Fibroblast of lung (primary cell): ENCODE measurements at regions not wholly inside any gene's neighbourhood (a gene's known extent, or its start where the extent isn't known, plus 50 kb on each side); places are given as distances from the start of the nearest gene placed in this dataset.

Source experiments
- DNase-seq, 2 donors: peaks; one replicate each; pipeline versions ENCODE4 v3.0.0 to v3.0.0-alpha.2; 2010; ENCODE audit warnings: low read depth in 2 of 2
- H2AFZ ChIP-seq: 2 replicates; pipeline ENCODE4 v1.5.1; 2012; ENCODE audit warnings: low read length, control low read depth, inconsistent platforms
- H3K27ac ChIP-seq: 2 replicates; pipeline ENCODE4 v1.5.1; 2011; ENCODE audit warnings: low read length, control low read depth; ENCODE audit not compliant: insufficient read depth
- H3K27me3 ChIP-seq: 2 replicates; pipeline ENCODE4 v1.5.1; 2011; ENCODE audit warnings: mild to moderate bottlenecking, low read length; ENCODE audit not compliant: control insufficient read depth, insufficient read depth
- H3K36me3 ChIP-seq: 2 replicates; pipeline ENCODE4 v1.5.1; 2011; ENCODE audit warnings: low read length; ENCODE audit not compliant: control insufficient read depth, insufficient read depth
- H3K4me1 ChIP-seq: 2 replicates; pipeline ENCODE4 v1.5.1; 2011; ENCODE audit warnings: low read length; ENCODE audit not compliant: control insufficient read depth, insufficient read depth; ENCODE audit errors: extremely low read depth
- H3K4me2 ChIP-seq: 2 replicates; pipeline ENCODE4 v1.5.1; 2011; ENCODE audit warnings: low read length, control low read depth; ENCODE audit not compliant: insufficient read depth; ENCODE audit errors: extremely low read depth
- H3K4me3 ChIP-seq, 4 experiments: fragments of 200-600 bp in 1 of 4; sonication (generic) in 1 of 4; replicated peaks in 1 of 4; 2 replicates each; pipeline ENCODE4 v1.5.1; 2011 to 2016; ENCODE audit warnings: low read length in 4 of 4, low read depth in 3 of 4, mild to moderate bottlenecking in 3 of 4, control low read depth in 2 of 4, inconsistent platforms in 1 of 4, mixed read lengths in 1 of 4; ENCODE audit not compliant: insufficient read depth in 1 of 4; ENCODE audit errors: control extremely low read depth in 1 of 4
- H3K79me2 ChIP-seq: 2 replicates; pipeline ENCODE4 v1.5.1; 2012; ENCODE audit warnings: mild to moderate bottlenecking, low read length, inconsistent platforms; ENCODE audit not compliant: control insufficient read depth, insufficient read depth
- H3K9ac ChIP-seq: 2 replicates; pipeline ENCODE4 v1.5.1; 2011; ENCODE audit warnings: mild to moderate bottlenecking, low read length, control low read depth; ENCODE audit not compliant: insufficient read depth
- H3K9me3 ChIP-seq: 2 replicates; pipeline ENCODE4 v1.5.1; 2012; ENCODE audit warnings: low read depth, low read length; ENCODE audit not compliant: control insufficient read depth, insufficient read depth
- H4K20me1 ChIP-seq: 2 replicates; pipeline ENCODE4 v1.5.1; 2011; ENCODE audit warnings: low read length; ENCODE audit not compliant: control insufficient read depth, insufficient read depth; ENCODE audit errors: extremely low read depth
- EZH2 ChIP-seq: IDR thresholded peaks from 2 replicates; pipeline ENCODE4 v1.5.1; 2012; ENCODE audit warnings: low read length, control low read depth, mild to moderate bottlenecking; ENCODE audit errors: missing control alignments
- TF ChIP-seq, protein P1 (sequence below), 2 donors: IDR thresholded peaks in 1 of 2; conservative IDR thresholded peaks in 1 of 2; 1 replicate in 1 of 2; 2 replicates in 1 of 2; pipeline ENCODE4 v1.5.1; 2011 to 2012; ENCODE audit warnings: low read length in 2 of 2, control low read depth in 1 of 2, inconsistent platforms in 1 of 2, low read depth in 1 of 2, mild to moderate bottlenecking in 1 of 2

DNA sequence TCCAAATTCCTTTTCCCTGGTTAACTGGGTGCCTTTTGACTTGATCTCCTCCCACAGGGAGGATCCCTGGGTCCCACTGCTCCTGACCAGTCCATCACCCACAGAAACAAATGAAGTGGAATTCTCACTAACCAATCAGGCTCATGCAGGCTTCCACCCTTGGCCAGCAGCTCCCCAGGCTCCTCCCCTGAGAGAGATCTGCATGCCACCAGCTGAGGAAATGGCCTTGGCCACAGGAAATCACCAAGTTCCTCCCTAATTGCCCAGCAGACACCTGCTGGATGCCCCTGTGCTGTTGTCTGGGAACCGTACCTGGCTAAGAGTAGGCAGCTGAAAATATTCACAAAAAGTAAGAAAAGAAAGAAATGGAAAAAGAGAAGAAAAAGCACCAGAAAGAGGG lies 207.4 kb downstream of the NCK2 start:
- no peaks in the 10 kb centered on the region for H4K20me1 ChIP-seq
- H3K36me3 ChIP-seq = no peaks in the 10 kb centered on the region
- no peak overlapping the region for H3K9ac ChIP-seq
- DNase-seq = no peak
- no peaks in the 10 kb centered on the region for H3K79me2 ChIP-seq
- TF ChIP-seq, protein P1, sequence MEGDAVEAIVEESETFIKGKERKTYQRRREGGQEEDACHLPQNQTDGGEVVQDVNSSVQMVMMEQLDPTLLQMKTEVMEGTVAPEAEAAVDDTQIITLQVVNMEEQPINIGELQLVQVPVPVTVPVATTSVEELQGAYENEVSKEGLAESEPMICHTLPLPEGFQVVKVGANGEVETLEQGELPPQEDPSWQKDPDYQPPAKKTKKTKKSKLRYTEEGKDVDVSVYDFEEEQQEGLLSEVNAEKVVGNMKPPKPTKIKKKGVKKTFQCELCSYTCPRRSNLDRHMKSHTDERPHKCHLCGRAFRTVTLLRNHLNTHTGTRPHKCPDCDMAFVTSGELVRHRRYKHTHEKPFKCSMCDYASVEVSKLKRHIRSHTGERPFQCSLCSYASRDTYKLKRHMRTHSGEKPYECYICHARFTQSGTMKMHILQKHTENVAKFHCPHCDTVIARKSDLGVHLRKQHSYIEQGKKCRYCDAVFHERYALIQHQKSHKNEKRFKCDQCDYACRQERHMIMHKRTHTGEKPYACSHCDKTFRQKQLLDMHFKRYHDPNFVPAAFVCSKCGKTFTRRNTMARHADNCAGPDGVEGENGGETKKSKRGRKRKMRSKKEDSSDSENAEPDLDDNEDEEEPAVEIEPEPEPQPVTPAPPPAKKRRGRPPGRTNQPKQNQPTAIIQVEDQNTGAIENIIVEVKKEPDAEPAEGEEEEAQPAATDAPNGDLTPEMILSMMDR (conservative IDR thresholded peaks at IDR 0.05 in 1 of 2, IDR thresholded peaks at IDR 0.05 in 1 of 2; ENCODE audit: low read depth in 1 of 2, low read length in 2 of 2) = no peak
- H3K27ac ChIP-seq = no peak overlapping the region
- no peaks in the 10 kb centered on the region for H3K9me3 ChIP-seq
- H3K4me3 ChIP-seq = no peak overlapping the region
- H3K4me1 ChIP-seq = no peaks in the 10 kb centered on the region
- H2AFZ ChIP-seq = no peak overlapping the region
- H3K27me3 ChIP-seq = no peaks in the 10 kb centered on the region
- H3K4me2 ChIP-seq = no peak overlapping the region

DNA sequence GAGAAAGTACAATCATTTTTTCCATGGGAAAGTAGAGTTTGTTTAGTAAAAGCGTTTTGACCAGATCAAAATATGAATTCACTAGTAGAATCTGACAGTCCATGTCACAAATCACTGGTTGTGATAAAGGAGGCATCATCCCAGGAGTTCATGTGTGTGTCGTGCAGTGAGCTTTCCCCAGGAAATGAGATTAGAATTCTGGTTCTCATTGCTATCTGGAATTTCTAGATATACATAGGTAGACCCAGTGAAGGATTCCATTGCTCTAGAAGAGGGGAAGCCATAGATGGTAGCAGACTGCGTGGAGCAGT lies 206.6 kb downstream of the NCK2 start:
- H3K9ac ChIP-seq = no peak overlapping the region
- no peaks in the 10 kb centered on the region for H3K4me1 ChIP-seq
- H3K27me3 ChIP-seq = no peaks in the 10 kb centered on the region
- no peaks in the 10 kb centered on the region for H3K9me3 ChIP-seq
- TF ChIP-seq EZH2 = no peak
- H4K20me1 ChIP-seq = no peaks in the 10 kb centered on the region
- DNase-seq = no peak
- H3K4me2 ChIP-seq = no peak overlapping the region
- H3K36me3 ChIP-seq = no peaks in the 10 kb centered on the region
- H3K4me3 ChIP-seq = no peak overlapping the region
- no peak overlapping the region for H3K27ac ChIP-seq
- no peak overlapping the region for H2AFZ ChIP-seq
- no peaks in the 10 kb centered on the region for H3K79me2 ChIP-seq

DNA sequence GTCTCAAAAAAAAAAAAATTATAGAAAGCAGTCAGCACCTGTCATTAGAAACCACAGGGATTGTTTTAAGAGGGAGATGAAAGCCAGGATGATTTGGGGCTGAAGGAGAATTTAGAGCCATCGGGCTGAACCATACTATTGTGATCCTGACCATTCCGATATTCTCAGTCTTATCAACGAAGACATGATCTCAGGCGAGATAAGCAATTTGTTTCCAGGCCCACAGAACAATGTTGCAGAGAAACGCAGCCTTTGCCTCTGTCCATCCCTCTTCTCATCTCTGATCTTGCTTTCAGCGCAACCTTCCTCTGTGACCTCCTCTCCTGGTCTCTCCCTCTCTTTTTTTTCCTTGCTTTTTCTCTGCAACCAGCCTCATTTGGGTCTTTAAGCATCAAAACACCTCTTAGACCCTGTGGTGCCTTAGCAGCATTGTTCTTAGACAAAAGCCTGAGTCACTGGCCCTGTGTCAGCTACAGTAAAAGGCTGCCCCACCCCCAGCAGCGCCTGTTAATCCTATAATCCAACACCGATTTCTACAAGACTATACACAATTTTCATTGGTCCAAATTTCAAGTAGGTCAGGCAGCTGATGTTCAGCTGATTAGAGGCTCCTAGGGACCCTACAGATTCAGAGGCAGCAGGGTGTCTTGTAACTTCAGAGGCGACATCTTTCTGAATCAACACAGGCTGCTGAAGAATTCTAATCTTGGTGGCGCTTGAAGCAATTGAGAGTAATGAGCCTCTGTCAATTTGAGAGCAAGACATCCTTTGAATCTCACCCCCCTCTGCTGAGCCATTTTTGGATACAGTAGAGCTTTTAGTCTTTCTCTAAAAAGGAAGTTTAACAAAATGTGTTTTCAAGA lies 206.0 kb downstream of the NCK2 start:
- no peaks in the 10 kb centered on the region for H3K9me3 ChIP-seq
- H3K4me2 ChIP-seq = no peak overlapping the region
- H3K4me3 ChIP-seq = no peak overlapping the region
- TF ChIP-seq EZH2 = no peak
- TF ChIP-seq, protein P1 (conservative IDR thresholded peaks at IDR 0.05 in 1 of 2, IDR thresholded peaks at IDR 0.05 in 1 of 2; ENCODE audit: low read depth in 1 of 2, low read length in 2 of 2) = no peak
- H3K27me3 ChIP-seq = no peaks in the 10 kb centered on the region
- H2AFZ ChIP-seq = no peak overlapping the region
- no peak overlapping the region for H3K27ac ChIP-seq
- no peak overlapping the region for H3K9ac ChIP-seq
- no peaks in the 10 kb centered on the region for H3K4me1 ChIP-seq
- DNase-seq = peak in 1 of 2 donors; percentile 5
- H3K36me3 ChIP-seq = no peaks in the 10 kb centered on the region
- H3K79me2 ChIP-seq = no peaks in the 10 kb centered on the region
- H4K20me1 ChIP-seq = no peaks in the 10 kb centered on the region
